Effector CD4-positive, alpha-beta T cell (primary cell): ENCODE measurements at regions not wholly inside any gene's neighbourhood (a gene's known extent, or its start where the extent isn't known, plus 50 kb on each side); places are given as distances from the start of the nearest gene placed in this dataset.
"Not testable (repeated sequence)": the region's sequence is repeated elsewhere in the genome, so short reads cannot be mapped to it uniquely, and the experiment has no call there.

ENCODE experiments used
- DNase-seq: peaks from one replicate; pipeline ENCODE4 v3.0.0-alpha.2; 2020

GRCh38 chr9:33695856-33696255 lies 99.5 kb upstream of the PRSS3 start:
- DNase-seq: no peak

- DNase-seq: no peak
These were observed 98.2 kb upstream of the PRSS3 start for GRCh38 chr9:33697171-33697570.

GRCh38 chr9:33698267-33698666 lies 97.1 kb upstream of the PRSS3 start:
- no peak for DNase-seq

- not testable (repeated sequence) for DNase-seq
These were observed 94.4 kb upstream of the PRSS3 start for GRCh38 chr9:33700940-33701339.

- no peak for DNase-seq
These were observed 91.8 kb upstream of the PRSS3 start for GRCh38 chr9:33703430-33704102.

- not testable (repeated sequence) for DNase-seq
These were observed 89.9 kb upstream of the PRSS3 start for GRCh38 chr9:33705440-33705839.

- no peak for DNase-seq
These were observed 86.9 kb upstream of the PRSS3 start for GRCh38 chr9:33708441-33708840.

- no peak for DNase-seq
These were observed 86.1 kb upstream of the PRSS3 start for GRCh38 chr9:33709269-33709668.

GRCh38 chr9:33711418-33711817 lies 83.9 kb upstream of the PRSS3 start:
- DNase-seq: not testable (repeated sequence)

- DNase-seq: no peak
These were observed 80.4 kb upstream of the PRSS3 start for GRCh38 chr9:33714989-33715388.

GRCh38 chr9:33718987-33719386 lies 76.4 kb upstream of the PRSS3 start:
- DNase-seq: no peak

GRCh38 chr9:33719581-33720374 lies 75.6 kb upstream of the PRSS3 start:
- peak; percentile 17 for DNase-seq

- peak; percentile 84 for DNase-seq
These were observed 73.5 kb upstream of the PRSS3 start for GRCh38 chr9:33721674-33722358.

- DNase-seq: no peak
These were observed 73.0 kb upstream of the PRSS3 start for GRCh38 chr9:33722359-33722675.

- DNase-seq: no peak
These were observed 66.7 kb upstream of the PRSS3 start for GRCh38 chr9:33728613-33729012.

GRCh38 chr9:33731142-33731541 lies 64.2 kb upstream of the PRSS3 start:
- no peak for DNase-seq

GRCh38 chr9:33731625-33732024 lies 63.7 kb upstream of the PRSS3 start:
- DNase-seq: no peak

GRCh38 chr9:33734247-33734940 lies 61.0 kb upstream of the PRSS3 start:
- DNase-seq: not testable (repeated sequence)

- not testable (repeated sequence) for DNase-seq
These were observed 60.2 kb upstream of the PRSS3 start for GRCh38 chr9:33734941-33735835.

- DNase-seq: no peak
These were observed 57.4 kb upstream of the PRSS3 start for GRCh38 chr9:33737811-33738606.

- DNase-seq: no peak
These were observed 56.0 kb upstream of the PRSS3 start for GRCh38 chr9:33739398-33739797.
